GM12891 (cell line): ENCODE measurements at regions not wholly inside any gene's neighbourhood (a gene's known extent, or its start where the extent isn't known, plus 50 kb on each side); places are given as distances from the start of the nearest gene placed in this dataset.

ENCODE experiments used
- POLR2A ChIP-seq: IDR thresholded peaks from 2 replicates; pipeline ENCODE4 v1.6.1; 2011; ENCODE audit warnings: low read depth, low read length, control low read depth
- POLR2AphosphoS5 ChIP-seq: IDR thresholded peaks from 2 replicates; pipeline ENCODE4 v1.6.1; 2011; ENCODE audit warnings: low read depth, low read length, control low read depth

GRCh38 chr7:159311172-159311494, 166.5 kb upstream of the VIPR2 start:
- TF ChIP-seq POLR2A (no peak), POLR2AphosphoS5 (no peak)
